ENCODE measurements at regions not wholly inside any gene's neighbourhood (a gene's known extent, or its start where the extent isn't known, plus 50 kb on each side); places are given as distances from the start of the nearest gene placed in this dataset.

DNA sequence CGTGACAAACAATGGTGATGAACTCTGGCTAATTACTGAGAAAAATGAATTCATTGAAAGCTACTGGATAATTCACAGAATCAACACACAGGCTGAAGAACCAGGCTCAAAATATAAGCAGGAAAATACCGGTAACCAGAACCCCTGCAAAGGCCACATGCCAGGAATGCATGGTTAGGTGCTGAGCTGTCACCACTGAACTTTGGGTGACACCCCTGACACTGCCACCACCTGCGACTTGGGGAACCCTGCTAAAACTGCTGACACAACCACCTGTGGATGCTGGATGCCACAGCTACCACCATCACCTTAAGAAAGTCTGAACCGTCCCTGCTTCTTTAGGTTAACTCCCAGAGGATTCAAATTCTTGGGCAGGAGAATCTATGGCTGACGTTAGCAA lies 72.0 kb upstream of the NR4A3 start:
- TF ChIP-seq HNRNPH1 (optimal IDR thresholded peaks at IDR 0.05; ENCODE audit: low read depth, low read length) (no peak), GABPB1 (CRISPR knock-in tag; IDR thresholded peaks at IDR 0.05) (no peak)
